GM06990 (cell line): ENCODE measurements at regions not wholly inside any gene's neighbourhood (a gene's known extent, or its start where the extent isn't known, plus 50 kb on each side); places are given as distances from the start of the nearest gene placed in this dataset.

ENCODE experiments used
- DNase-seq: peaks from one replicate; pipeline ENCODE4 v3.0.0-alpha.2; 2011; ENCODE audit not compliant: insufficient read length; ENCODE audit errors: extremely low read depth
- H3K27me3 ChIP-seq: replicated peaks from 2 replicates; pipeline ENCODE4 v1.6.0; 2011; ENCODE audit warnings: low read length; ENCODE audit not compliant: control insufficient read depth, insufficient read depth
- H3K36me3 ChIP-seq: 2 replicates; pipeline ENCODE4 v1.5.1; 2011; ENCODE audit warnings: low read length; ENCODE audit not compliant: control insufficient read depth, insufficient read depth
- H3K4me3 ChIP-seq: replicated peaks from 2 replicates; pipeline ENCODE4 v1.5.1; 2011; ENCODE audit warnings: low read depth, mild to moderate bottlenecking, control low read depth, low read length
- TF ChIP-seq, protein P1 (sequence below): IDR thresholded peaks from 2 replicates; pipeline ENCODE4 v1.5.1; 2011; ENCODE audit warnings: low read length, control low read depth, mild to moderate bottlenecking, inconsistent platforms; ENCODE audit not compliant: insufficient read depth, poor library complexity, severe bottlenecking

- H3K27me3 ChIP-seq, result peaks cover 1% of the 10 kb centered on the region
- H3K4me3 ChIP-seq, result no peak overlapping the region
- no peaks in the 10 kb centered on the region for H3K36me3 ChIP-seq
- peak; percentile 33 for DNase-seq
- TF ChIP-seq, protein P1, sequence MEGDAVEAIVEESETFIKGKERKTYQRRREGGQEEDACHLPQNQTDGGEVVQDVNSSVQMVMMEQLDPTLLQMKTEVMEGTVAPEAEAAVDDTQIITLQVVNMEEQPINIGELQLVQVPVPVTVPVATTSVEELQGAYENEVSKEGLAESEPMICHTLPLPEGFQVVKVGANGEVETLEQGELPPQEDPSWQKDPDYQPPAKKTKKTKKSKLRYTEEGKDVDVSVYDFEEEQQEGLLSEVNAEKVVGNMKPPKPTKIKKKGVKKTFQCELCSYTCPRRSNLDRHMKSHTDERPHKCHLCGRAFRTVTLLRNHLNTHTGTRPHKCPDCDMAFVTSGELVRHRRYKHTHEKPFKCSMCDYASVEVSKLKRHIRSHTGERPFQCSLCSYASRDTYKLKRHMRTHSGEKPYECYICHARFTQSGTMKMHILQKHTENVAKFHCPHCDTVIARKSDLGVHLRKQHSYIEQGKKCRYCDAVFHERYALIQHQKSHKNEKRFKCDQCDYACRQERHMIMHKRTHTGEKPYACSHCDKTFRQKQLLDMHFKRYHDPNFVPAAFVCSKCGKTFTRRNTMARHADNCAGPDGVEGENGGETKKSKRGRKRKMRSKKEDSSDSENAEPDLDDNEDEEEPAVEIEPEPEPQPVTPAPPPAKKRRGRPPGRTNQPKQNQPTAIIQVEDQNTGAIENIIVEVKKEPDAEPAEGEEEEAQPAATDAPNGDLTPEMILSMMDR, result no peak
Observed at GRCh38 chr10:120969219-120969645, 118.1 kb downstream of the WDR11 start.

DNA sequence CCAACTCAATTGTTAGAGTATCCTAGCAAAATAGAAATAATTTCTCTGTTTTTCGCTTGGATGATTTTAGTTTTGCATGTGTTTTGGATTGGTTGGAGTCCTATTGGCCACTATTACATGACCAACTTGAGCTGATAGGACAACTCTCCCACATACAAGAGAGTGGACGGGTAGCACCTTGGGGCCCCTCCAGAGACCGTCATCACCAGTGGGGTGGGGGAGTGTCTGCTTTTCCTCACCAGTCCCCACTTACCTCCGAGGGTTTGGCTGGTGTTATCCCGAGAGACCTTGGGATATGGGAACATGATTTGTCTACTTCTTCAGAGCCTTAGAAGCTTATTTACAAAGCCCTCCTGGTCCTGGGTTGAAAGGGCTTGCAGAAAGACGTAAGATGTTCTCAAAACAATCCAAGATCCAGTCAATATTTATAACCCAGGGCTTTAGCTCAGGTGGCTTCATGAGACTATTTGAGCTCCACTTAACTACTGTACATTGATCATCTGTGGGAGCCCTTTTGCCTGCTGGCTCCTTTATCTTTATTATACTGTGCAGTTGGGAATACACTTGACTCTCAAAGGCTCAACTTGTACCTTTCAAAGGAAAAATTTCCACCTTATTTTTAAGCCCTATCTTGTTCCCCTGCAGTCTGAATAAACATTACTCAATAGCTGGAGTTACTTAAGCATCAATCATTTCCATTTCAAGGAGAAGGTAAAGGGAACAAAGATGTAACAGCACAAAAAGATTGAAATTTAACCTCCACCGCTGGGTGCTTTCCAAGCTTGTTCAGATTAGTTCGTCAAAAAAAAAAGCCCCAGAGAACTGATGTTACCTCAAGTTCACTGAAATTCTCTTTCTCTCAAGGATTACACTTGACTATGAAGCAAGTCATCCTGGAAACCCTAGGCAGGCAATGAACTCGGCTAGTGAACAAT, 119.7 kb downstream of the WDR11 start:
- no peaks in the 10 kb centered on the region for H3K36me3 ChIP-seq
- no peak for DNase-seq
- TF ChIP-seq, protein P1, result no peak
- H3K27me3 ChIP-seq, result peaks cover 1% of the 10 kb centered on the region
- no peak overlapping the region for H3K4me3 ChIP-seq

- H3K27me3 ChIP-seq, result peaks cover 1% of the 10 kb centered on the region
- H3K4me3 ChIP-seq, result no peak overlapping the region
- DNase-seq, result no peak
- TF ChIP-seq, protein P1, result no peak
- H3K36me3 ChIP-seq, result no peaks in the 10 kb centered on the region
Observed at GRCh38 chr10:120971671-120972070, 120.5 kb downstream of the WDR11 start.

GRCh38 chr10:120972259-120972658, 121.1 kb downstream of the WDR11 start:
- TF ChIP-seq, protein P1, result no peak
- H3K4me3 ChIP-seq, result no peak overlapping the region
- peaks cover 1% of the 10 kb centered on the region for H3K27me3 ChIP-seq
- no peak for DNase-seq
- H3K36me3 ChIP-seq, result no peaks in the 10 kb centered on the region

DNA sequence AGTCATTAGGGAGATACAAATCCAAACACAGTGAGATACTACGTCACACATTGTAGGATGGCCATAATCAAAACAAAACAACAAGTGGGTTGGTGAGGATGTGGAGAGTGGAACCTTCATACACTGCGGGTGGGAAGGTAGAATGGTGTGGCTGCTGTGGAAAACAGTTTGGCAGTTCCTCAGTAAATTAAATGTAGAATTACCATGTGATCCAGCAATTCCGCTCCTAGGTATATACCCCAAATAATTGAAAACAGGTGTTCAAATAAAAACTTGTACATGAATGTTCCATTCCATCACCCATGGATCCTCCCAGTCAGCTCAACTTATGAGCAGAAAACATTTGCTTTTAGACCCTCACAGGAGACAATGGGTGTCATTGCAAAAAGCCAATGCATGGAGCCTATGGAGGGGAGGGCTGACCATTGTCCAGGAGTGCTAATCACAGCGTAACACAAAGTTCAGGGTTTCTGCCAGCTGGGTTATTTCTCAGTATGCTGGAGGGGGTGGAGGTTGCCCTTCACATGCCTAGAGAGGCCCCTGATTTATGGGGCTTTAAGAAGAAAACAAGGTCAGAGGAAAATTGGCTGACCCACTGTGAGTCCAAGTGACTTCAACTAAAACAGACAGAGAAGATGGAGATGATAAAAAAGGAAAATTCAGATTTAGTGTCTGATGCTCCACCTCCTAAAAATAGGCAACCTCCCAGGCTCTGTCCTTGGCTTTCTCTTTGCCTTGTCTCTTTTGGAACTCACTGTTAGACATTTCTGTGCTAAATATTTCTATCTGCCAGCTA, 124.1 kb downstream of the WDR11 start:
- H3K4me3 ChIP-seq, result no peak overlapping the region
- no peaks in the 10 kb centered on the region; the same call in none of the 2 replicates for H3K27me3 ChIP-seq
- no peaks in the 10 kb centered on the region for H3K36me3 ChIP-seq
- DNase-seq, result no peak
- TF ChIP-seq, protein P1, result no peak
